ENCODE measurements at regions not wholly inside any gene's neighbourhood (a gene's known extent, or its start where the extent isn't known, plus 50 kb on each side); places are given as distances from the start of the nearest gene placed in this dataset.

DNA sequence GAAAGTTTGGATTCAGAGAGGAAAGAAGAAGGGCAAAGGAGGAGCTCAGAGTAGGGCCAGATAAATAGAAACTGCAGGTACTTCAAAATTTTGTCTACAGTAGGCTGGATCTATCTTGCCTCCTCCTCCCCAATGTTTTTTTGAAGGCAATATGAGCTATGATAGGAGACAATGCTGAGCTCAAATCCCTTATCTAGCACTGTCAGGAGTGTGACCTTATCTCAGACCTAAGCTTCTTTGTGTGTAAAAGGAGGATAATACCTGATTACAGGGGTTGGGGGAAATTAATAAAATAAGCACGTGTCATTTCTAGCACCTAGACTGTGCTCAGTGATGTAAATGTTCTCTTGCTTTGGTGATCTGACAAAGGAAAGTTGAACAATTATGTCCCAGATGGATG lies 137.8 kb upstream of the CD180 start:
- DNase-seq (ENCODE audit: low spot score) = no peak

DNA sequence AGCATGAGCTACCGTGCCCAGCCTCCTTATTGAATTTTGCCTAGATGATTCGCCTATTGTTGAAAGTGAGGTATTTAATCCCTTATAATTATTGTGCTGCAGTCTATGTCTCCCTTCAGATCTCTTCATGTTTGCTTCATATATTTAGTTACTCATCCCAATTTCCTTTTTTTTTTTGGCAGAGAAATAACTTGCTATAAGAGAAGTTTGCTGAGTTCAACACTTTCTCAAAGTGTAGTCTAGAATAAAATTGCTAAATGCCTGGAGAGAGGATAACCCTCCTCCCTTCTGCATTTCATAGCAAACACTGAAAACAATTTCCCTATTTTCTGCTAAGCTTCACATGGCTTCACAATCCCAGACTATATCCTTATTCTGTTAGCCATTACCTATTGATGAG lies 136.6 kb upstream of the CD180 start:
- no peak for DNase-seq (ENCODE audit: low spot score)

DNA sequence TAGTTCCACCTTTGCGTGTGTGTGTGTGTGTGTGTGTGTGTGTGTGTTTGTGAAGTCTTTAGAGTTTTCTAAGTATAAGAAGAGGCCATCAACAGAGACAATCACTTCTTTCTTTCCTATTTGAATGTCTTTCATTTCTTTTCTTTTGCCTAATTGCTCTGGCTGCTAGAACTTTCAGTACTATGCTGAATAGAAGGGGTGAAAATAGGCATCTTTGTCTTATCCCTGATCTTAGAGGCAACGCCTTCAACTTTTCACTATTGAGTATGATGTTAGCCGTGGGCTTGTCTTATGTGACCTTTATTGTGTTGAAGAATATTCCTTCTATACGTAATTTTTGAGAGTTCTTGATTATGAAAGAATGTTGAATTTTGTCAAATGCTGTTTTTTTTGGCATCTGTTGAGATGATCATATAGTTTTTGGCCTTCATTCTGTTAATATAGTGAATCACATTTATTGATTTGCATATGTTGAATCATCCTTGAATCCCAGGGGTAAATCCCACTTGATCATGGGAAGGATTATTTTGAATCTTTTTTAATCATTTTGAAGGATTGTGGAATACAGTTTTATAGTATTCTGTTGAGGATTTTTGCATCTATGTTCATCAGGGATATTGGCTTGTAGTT lies 134.8 kb upstream of the CD180 start:
- no peak for DNase-seq (ENCODE audit: low spot score)

DNA sequence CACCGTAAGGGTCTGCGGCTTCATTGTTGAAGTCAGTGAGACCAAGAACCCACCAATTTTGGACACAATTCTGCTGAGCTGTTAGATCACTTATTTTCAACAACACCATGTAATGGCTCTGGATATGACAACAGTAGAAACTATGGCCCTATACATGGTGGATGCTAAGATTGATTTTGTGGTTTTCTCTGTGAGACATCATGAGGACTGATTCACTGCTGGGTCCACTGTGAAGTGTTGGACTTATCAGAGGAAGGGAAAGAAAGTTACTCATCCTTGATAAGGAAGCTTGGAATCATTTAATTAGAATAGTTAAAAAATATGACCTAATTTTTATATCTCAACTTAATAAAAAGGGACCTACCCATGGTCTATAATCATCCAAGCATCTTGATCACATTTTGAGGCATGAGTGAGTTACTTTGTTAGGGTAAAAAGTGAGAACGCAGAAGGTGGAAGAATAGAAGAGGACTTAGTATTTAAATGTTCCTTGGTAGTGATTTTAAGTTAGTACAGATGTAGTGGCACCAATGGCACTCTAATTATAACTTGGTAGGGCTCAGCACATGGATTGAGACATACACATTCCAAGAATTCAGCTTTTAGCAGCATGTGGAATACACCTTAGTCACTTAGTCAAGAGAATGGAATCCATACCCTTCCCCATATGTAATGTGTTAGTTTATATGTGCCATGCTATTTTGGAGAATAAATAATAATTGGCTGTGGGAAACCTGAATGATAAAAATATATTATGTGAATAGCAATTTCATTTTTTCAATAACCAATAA lies 123.5 kb upstream of the CD180 start:
- DNase-seq (ENCODE audit: low spot score) = no peak

DNA sequence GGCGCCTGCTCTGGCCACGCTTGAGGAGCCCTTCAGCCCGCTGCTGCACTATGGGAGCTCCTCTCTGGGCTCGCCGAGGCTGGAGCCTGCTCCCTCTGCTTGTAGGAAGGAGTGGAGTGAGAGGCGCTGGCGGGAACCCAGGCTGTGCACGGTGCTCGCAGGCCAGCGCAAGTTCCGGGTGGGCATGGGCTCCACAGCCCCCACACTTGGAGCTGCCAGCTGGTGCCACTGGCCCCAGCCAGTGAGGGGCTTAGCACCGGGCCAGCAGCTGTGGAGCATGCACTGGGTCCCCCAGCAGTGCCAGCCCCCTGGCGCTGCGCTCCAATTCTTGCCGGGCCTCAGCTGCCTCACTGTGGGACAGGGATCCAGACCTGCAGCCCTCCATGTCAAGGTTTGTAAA lies 122.1 kb upstream of the CD180 start:
- no peak for DNase-seq (ENCODE audit: low spot score)

DNA sequence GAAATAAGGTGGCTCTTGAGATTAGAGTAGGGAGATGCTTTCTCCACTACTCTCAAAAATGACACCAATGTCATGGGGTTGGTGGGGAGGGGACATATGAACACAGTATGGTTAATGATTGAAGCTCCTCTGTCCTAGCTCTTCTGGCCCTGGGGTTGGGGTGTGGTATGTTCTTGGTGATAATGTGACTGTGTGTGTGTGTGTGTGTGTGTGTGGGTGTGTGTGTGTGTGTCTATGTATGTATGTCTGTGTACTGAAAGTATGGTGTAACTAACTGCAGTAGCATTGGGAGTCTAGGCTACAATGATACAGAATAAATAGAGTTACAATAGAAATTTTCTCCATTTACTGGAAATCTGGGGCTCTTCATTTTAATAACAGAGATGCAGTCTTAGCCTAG lies 121.0 kb upstream of the CD180 start:
- DNase-seq (ENCODE audit: low spot score) = no peak

DNA sequence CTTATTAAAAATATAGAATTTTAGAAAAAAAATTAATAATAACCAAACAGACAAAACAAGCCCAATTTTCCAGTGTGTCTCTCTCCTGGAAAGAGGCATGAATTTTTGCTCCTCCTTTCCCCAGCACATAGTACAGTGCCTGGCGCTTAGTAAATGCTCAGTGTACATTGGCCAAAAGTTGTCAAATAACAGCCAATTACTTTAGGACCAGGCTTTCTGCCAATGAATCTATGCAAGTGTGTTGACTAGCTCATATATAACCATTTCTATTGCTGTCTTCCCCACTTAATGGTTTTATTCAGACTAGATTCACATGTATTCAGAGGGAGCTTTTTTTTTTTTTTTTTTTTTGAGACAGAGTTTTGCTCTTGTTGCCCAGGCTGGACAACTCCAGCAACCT lies 120.1 kb upstream of the CD180 start:
- DNase-seq (ENCODE audit: low spot score) = no peak

DNA sequence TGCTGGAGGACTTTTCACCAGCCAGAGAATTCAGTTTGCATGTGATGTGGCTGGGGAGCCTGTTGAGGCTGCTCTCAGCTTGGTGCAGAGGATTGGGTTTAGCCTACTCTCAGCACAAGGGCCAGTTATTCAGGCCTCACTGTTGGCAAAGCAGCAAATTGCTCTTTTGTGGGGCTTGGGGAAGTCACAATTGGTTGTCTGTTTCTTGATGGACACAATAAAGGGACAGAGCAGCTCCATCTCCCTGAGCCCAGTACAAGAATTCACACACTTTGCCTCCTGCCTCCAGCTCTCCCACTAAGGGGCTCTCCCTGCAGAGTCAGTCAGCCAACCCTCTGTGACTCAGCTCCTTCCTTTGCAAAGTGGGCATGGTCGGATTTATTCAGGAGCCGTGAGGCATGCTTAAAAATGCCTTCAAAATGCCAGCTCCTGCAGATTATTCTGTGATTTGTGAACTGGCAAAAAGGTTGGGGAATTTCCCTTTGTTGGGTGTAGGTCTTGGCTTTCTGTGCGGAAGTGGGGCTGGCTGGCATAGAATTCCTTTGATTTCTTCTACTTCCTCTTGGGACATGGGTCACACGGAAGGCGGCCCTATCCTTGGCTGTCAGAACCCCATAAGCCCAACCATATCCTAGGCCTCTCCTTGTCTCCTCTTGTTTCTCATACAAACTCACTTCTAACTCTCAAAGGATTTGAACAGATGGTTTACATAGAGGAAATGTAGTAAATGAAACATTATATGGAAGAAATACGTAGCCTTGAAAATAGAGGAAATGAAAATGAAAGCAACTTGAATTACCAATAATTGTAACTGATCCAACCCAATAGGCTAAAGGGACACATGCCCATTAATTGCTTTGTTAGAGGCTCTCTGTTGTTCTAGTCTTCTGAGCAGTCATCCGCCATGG lies 118.7 kb upstream of the CD180 start:
- DNase-seq (ENCODE audit: low spot score) = no peak

DNA sequence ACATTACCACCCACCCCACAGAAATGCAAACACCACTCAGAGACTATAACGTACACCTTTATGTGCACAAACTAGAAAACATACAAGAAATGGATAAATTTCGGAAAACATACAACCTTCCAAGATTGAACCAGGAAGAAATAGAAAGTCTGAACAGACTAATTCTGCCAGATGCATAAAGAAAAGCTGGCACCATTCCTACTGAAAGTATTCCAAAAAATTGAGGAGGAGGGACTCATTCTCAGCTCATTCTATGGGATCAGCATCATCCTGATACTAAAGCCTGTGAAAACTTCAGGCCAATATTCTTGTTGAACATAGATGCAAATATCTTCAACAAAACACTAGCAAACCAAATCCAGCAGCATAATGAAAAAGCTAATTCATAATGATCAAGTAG lies 115.1 kb upstream of the CD180 start:
- DNase-seq (ENCODE audit: low spot score) = no peak

DNA sequence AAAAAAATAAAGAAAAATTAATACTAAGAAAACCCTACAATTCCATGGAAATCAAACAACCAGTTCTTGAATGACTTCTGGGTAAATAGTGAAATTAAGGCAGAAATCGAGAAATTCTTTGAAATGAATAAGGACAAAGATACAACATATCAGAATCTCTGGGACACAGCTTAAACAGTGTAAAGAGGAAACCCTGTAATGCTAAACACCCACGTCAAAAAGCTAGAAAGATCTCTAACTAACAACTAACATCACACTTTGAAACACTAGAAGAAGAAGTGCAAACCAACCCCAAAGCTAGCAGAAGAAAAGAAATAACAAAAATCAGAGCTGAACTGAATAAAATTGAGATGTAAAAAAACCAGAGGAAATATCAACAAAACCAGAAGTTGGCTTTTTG lies 114.6 kb upstream of the CD180 start:
- DNase-seq (ENCODE audit: low spot score) = no peak

DNA sequence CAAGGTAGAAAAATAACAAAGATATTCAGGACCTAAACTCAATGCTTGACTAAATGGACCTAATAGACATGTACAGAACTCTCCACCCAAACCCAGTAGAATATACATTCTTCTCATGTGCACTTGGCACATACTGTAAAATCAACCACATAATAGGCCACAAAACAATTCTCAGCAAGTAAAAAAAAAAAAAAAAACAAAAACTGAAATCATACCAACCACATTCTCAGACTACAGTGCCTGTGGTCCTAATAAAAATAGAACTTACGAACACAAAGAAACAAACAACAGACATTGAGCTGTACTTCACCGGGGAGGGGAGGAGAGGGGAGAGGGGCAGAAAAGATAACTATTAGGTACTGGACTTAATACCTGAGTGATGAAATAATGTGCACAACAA lies 114.1 kb upstream of the CD180 start:
- no peak for DNase-seq (ENCODE audit: low spot score)

DNA sequence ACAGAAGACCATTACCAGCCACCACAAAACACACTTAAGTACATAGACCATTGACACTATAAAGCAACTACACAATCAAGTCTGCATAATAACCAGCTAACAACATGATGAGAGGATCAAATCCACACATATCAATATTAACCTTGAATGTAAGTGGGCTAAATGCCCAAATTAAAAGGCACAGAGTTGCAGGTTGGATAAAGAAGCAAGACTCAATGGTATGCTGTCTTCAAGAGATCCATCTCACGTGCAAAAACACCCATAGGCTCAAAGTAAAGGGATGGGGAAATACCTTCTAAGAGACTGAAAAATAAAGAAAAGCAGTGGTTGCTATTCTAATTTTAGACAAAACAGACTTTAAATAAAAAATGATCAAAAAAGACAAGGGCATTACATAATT lies 113.6 kb upstream of the CD180 start:
- no peak for DNase-seq (ENCODE audit: low spot score)

DNA sequence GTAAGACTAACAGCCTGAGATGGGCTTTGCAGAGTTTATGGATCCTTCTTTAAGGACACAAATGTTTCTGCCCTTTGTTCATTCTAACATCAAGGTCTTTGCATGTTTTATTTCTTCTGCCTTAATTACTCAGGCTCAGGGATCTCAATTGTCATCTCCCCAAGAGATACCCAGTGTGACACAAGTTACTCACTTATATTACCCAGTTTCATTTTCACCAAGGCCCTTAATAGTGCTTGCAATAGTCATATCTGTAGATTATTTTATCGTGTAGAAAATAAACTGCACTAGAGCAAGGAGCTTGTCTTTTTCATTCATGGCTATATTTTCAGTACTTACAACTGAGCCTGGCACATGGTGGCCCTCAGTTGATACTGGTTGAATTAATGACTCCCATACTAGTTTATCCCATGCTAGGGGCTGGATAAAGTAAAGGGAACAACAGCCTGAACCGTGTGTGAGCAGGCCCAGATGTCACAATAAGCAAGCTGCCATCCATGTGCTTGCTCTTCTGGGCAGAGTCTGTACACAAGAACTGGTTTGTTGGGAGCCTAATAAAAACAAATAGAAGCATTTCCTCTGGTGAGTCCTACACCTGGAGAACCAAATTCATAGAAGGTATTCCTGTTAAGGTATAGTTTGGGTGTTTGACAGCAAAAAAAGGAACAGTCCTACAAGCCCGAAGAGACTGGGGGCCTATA lies 112.5 kb upstream of the CD180 start:
- no peak for DNase-seq (ENCODE audit: low spot score)

DNA sequence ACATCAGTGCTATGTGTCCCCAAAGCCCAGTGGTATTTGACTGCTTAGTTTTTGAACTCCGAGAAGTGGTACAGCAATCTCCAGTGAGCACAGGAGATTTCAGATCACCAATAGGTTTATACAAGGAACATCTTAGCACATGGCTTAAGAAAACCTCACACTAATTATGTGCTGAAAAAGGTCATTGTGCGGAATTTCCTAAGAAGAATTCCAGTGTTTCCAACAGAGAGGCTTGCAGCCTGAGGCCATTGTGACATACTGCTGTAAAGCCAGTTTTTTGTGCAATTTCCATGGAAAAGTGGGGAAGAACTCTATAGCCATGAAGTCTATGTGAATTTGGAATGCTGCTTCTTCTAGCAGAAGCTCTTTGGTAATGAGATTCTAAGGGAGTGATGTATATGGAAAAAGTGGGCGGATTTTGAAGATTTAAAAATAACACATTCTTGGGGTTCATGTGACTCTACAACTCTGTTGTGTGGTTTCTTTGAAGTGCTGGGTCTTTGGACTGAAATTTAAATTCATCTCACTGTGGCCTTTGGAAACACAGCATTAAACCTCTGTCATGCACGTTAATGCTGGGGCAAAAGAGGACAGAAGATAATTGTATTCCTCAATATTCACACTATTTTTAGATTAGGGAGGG lies 110.5 kb upstream of the CD180 start:
- DNase-seq (ENCODE audit: low spot score) = no peak

DNA sequence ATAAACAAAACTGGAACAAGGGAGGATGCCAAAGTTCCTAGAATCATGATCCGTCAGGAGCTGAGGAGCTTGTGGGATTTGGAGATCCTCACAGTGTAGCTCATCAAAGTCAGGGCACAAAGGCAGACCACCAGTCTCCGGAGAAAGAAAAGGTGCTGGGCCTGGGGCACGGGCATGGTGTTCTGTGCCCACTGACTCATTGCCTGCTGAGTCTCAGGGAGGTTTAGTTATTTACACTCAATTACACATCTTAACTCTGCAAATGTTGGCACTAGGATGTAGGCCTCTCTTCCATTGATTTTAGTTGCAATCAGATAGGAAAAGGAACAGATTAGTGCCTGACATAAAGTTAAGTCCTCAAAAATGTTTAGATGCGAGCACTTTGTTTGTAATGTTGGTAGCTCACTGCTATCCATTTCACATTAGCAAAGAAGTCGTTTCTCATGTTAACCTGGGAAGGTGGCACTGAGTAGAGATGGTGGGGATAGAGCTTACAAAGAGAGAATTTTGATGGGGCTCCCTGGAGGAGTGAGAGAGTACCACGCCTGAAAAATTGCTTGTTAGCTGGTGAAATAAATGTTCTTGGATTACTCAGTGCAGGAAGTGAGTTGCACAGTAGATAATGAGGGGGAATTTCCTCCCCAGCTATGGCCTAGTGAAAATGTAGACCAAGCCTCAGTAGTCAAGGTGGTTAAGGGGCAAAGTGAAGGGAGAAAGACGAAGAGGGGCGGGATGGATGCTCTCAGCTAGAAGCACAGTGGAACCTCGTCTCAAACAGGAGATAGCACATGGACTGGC lies 109.5 kb upstream of the CD180 start:
- DNase-seq (ENCODE audit: low spot score) = no peak

DNA sequence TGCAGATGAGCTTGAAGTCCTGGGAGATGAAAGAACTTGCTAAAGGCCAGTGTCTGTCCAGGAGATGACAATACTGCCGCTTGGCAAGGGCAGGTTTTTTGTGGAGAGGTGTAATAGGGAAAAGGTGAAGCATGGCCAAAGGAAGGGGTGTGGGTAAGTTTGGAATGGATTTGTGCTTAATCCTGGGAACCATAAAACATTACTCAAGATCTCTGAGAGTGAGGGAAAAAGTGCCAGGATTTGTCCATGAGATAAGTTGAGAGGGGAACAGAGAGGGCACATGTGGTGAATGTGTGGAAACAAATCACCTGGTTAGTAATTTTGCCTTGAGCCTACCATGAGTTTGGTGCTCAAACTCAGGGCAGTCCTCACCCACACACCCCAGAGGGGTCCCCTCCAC lies 108.8 kb upstream of the CD180 start:
- no peak for DNase-seq (ENCODE audit: low spot score)

DNA sequence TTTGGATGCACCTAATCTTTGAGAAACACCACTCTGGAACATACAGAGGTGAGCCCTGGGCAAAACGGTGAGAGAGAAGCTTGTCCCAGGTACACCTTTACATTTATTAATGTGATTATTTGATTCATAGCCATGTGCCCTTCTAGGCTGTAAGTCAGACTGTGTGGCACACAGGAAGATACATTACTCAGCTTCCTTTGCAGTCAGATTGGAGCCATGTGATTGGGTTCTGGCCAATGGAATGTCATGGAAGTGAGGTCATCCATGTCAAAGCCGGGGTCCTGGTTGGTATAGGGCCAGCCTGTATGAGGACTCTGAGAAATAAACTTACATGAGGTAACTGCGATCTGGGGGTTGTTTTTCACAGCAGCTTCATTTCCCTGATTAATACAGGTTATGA lies 106.8 kb upstream of the CD180 start:
- DNase-seq (ENCODE audit: low spot score) = no peak

DNA sequence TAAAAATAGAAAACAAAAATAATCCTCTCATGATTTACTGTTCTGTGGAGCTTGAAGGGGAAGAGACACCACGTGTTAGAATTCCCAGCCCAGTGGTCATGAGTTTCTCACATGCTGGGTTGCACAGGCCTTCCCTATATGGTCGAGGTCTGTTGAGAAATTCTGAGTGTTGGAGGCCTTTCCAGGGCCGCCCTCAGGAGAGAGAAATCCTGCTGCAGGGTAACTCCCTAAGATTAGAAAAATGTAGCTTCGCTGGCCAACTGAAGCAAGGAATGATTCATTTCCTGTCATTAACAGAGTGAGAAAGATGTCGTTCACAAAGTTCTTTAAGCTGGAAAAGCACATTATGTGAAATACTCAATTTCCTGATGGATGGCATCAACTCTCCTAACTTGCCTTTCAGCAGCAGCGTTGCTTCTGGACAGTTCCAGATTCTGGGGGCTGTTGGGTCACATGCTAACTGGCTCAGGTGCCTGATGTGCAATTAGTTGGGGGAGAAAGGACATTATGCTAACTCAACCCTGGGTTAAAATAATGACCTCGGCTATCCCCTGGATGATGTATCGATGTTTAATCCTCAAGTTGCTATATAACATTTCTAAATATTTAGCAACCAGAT lies 104.8 kb upstream of the CD180 start:
- DNase-seq (ENCODE audit: low spot score) = no peak

DNA sequence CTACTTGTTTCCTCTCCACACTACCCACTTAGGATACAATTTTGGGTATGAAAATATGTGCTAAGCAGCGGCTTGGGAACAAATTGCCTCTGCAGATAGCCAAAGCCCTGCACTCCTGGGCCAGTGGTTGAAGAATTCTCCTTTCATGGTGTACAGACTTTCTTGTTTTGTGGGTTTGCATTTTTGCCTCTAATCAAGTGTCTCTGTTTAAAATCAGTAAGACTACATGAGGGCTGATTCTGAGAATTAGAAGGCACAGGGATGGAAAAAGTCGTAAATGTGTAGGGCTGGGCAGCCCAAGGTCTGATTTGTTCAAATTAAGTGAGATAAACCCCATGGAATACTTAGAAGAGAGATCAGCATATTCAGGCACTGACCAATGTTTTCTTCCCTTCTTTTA lies 103.7 kb upstream of the CD180 start:
- DNase-seq (ENCODE audit: low spot score) = no peak

DNA sequence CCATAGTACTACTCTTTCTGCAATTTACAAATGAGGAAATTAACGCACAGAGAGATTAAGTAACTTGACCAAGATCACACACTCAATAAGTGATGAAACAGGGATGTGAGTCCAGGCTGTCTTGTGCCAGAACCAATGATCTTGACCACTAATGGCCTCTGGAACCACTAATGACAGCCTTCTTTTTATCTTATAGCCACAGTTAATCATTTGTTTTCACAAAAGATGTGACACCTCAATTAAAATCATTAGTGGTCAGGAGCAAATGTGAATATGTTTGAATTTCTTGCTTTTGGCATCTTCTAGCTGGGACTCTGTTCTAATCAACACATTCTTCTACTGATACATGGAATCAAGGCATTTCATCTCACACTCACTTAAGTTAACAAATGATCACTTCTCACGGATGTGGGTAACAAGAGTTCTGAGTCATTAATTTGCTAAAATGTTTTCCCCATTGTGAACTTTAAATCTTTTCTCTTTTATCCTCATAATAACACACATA lies 102.7 kb upstream of the CD180 start:
- no peak for DNase-seq (ENCODE audit: low spot score)

Data from CD4-positive, alpha-beta T cell treated with Interleukin-6 at 100 ng/mL for 8 hours (primary cell).